ENCODE measurements at regions not wholly inside any gene's neighbourhood (a gene's known extent, or its start where the extent isn't known, plus 50 kb on each side); places are given as distances from the start of the nearest gene placed in this dataset.
"Not testable (repeated sequence)": the region's sequence is repeated elsewhere in the genome, so short reads cannot be mapped to it uniquely, and the experiment has no call there.

- Histone ChIP-seq H3K4me3 (ENCODE audit: low read depth, low read length, poor library complexity, severe bottlenecking) (no peak overlapping the region), H3K27me3 (replicated peaks; ENCODE audit: insufficient read depth, low read depth, low read length, poor library complexity) (no peaks in the 10 kb centered on the region), H3K27ac (ENCODE audit: low read depth, low read length, poor library complexity, severe bottlenecking) (no peak overlapping the region), H3K9me3 (ENCODE audit: low read depth, low read length, poor library complexity, severe bottlenecking) (no peaks in the 10 kb centered on the region), H3K36me3 (ENCODE audit: insufficient read depth, low read length, poor library complexity, severe bottlenecking) (no peaks in the 10 kb centered on the region), H3K4me1 (ENCODE audit: insufficient read depth, low read length, poor library complexity, severe bottlenecking) (no peaks in the 10 kb centered on the region)
- ChIA-PET POLR2A (ENCODE audit: low non-redundant PET) (no interaction called here), CTCF (no interaction called here)
- no TSS peak for BruUV-seq (replicated peaks)
- TF ChIP-seq CTCF (conservative IDR thresholded peaks at IDR 0.05; ENCODE audit: low read depth, low read length): no peak
- no peak for TF ChIP-seq EZH2 (IDR thresholded peaks at IDR 0.05; ENCODE audit: borderline replicate concordance, low read depth, low read length, poor library complexity, severe bottlenecking)
- intact Hi-C loops (cut with micrococcal nuclease; ENCODE audit: unreplicated experiment): no loop called here
- DNase-seq (ENCODE audit: low spot score): no peak
Measured at GRCh38 chr14:87041290-87042020, 951.5 kb downstream of the GALC start.

- no peak overlapping the region for H3K27ac ChIP-seq (ENCODE audit: low read depth, low read length, poor library complexity, severe bottlenecking)
- ChIA-PET CTCF (no interaction called here), POLR2A (ENCODE audit: low non-redundant PET) (no interaction called here)
- H3K4me3 ChIP-seq (ENCODE audit: low read depth, low read length, poor library complexity, severe bottlenecking): no peak overlapping the region
- H3K36me3 ChIP-seq (ENCODE audit: insufficient read depth, low read length, poor library complexity, severe bottlenecking): no peaks in the 10 kb centered on the region
- intact Hi-C loops (cut with micrococcal nuclease; ENCODE audit: unreplicated experiment): no loop called here
- no TSS peak for BruUV-seq (replicated peaks)
- no peaks in the 10 kb centered on the region for H3K9me3 ChIP-seq (ENCODE audit: low read depth, low read length, poor library complexity, severe bottlenecking)
- no peak for TF ChIP-seq EZH2 (IDR thresholded peaks at IDR 0.05; ENCODE audit: borderline replicate concordance, low read depth, low read length, poor library complexity, severe bottlenecking)
- TF ChIP-seq CTCF (conservative IDR thresholded peaks at IDR 0.05; ENCODE audit: low read depth, low read length): no peak
- no peaks in the 10 kb centered on the region for H3K4me1 ChIP-seq (ENCODE audit: insufficient read depth, low read length, poor library complexity, severe bottlenecking)
- no peak for DNase-seq (ENCODE audit: low spot score)
- no peaks in the 10 kb centered on the region for H3K27me3 ChIP-seq (replicated peaks; ENCODE audit: insufficient read depth, low read depth, low read length, poor library complexity)
Measured at GRCh38 chr14:87034680-87035079, 958.3 kb downstream of the GALC start.

GRCh38 chr14:87030197-87030596, 962.8 kb downstream of the GALC start:
- no peak for DNase-seq (ENCODE audit: low spot score)
- no peaks in the 10 kb centered on the region for H3K36me3 ChIP-seq (ENCODE audit: insufficient read depth, low read length, poor library complexity, severe bottlenecking)
- CTCF ChIA-PET: no interaction called here
- POLR2A ChIA-PET (ENCODE audit: low non-redundant PET): no interaction called here
- TF ChIP-seq EZH2 (IDR thresholded peaks at IDR 0.05; ENCODE audit: borderline replicate concordance, low read depth, low read length, poor library complexity, severe bottlenecking) (no peak), CTCF (conservative IDR thresholded peaks at IDR 0.05; ENCODE audit: low read depth, low read length) (no peak)
- no peaks in the 10 kb centered on the region for H3K4me1 ChIP-seq (ENCODE audit: insufficient read depth, low read length, poor library complexity, severe bottlenecking)
- H3K27ac ChIP-seq (ENCODE audit: low read depth, low read length, poor library complexity, severe bottlenecking): no peak overlapping the region
- no TSS peak for BruUV-seq (replicated peaks)
- intact Hi-C loops (cut with micrococcal nuclease; ENCODE audit: unreplicated experiment): no loop called here
- no peak overlapping the region for H3K4me3 ChIP-seq (ENCODE audit: low read depth, low read length, poor library complexity, severe bottlenecking)
- no peaks in the 10 kb centered on the region for H3K27me3 ChIP-seq (replicated peaks; ENCODE audit: insufficient read depth, low read depth, low read length, poor library complexity)
- H3K9me3 ChIP-seq (ENCODE audit: low read depth, low read length, poor library complexity, severe bottlenecking): no peaks in the 10 kb centered on the region

GRCh38 chr14:87020106-87020505, 972.9 kb downstream of the GALC start:
- H3K27ac ChIP-seq (ENCODE audit: low read depth, low read length, poor library complexity, severe bottlenecking); H3K9me3 ChIP-seq (ENCODE audit: low read depth, low read length, poor library complexity, severe bottlenecking); intact Hi-C loops (cut with micrococcal nuclease; ENCODE audit: unreplicated experiment); BruUV-seq (replicated peaks); H3K27me3 ChIP-seq (replicated peaks; ENCODE audit: insufficient read depth, low read depth, low read length, poor library complexity); CTCF ChIA-PET; POLR2A ChIA-PET (ENCODE audit: low non-redundant PET); H3K36me3 ChIP-seq (ENCODE audit: insufficient read depth, low read length, poor library complexity, severe bottlenecking); H3K4me3 ChIP-seq (ENCODE audit: low read depth, low read length, poor library complexity, severe bottlenecking); DNase-seq (ENCODE audit: low spot score); H3K4me1 ChIP-seq (ENCODE audit: insufficient read depth, low read length, poor library complexity, severe bottlenecking): not testable (repeated sequence)
